Nephron (organoid): ENCODE measurements at regions not wholly inside any gene's neighbourhood (a gene's known extent, or its start where the extent isn't known, plus 50 kb on each side); places are given as distances from the start of the nearest gene placed in this dataset.

Experiments used
- H3K27ac Mint-ChIP-seq, 3 experiments: 2 replicates each; pipeline ENCODE4 v1.8.0; 2020; ENCODE audit warnings: mixed read lengths in 3 of 3, mild to moderate bottlenecking in 2 of 3, moderate library complexity in 1 of 3
- H3K27me3 Mint-ChIP-seq: 2 replicates; pipeline ENCODE4 v1.8.0; 2021; ENCODE audit warnings: low read depth, mild to moderate bottlenecking, moderate library complexity, mixed read lengths
- H3K36me3 Mint-ChIP-seq: 2 replicates; pipeline ENCODE4 v1.8.0; 2020; ENCODE audit warnings: low read depth, mixed read lengths
- H3K4me1 Mint-ChIP-seq: 2 replicates; pipeline ENCODE4 v1.8.0; 2020; ENCODE audit warnings: mixed read lengths
- H3K4me3 Mint-ChIP-seq, 3 experiments: 2 replicates each; pipeline ENCODE4 v1.8.0; 2020; ENCODE audit warnings: mild to moderate bottlenecking in 3 of 3, mixed read lengths in 3 of 3, moderate library complexity in 2 of 3
- H3K9me3 Mint-ChIP-seq: 2 replicates; pipeline ENCODE4 v1.8.0; 2020; ENCODE audit warnings: mixed read lengths
- TF ChIP-seq, protein P1 (sequence below), 3 experiments: fragments of 200-600 bp; sonication (generic); IDR thresholded peaks; one replicate each; pipeline ENCODE4 v1.5.0; 2021; ENCODE audit warnings: antibody characterized with exemption in 3 of 3; ENCODE audit not compliant: unreplicated experiment in 3 of 3

DNA sequence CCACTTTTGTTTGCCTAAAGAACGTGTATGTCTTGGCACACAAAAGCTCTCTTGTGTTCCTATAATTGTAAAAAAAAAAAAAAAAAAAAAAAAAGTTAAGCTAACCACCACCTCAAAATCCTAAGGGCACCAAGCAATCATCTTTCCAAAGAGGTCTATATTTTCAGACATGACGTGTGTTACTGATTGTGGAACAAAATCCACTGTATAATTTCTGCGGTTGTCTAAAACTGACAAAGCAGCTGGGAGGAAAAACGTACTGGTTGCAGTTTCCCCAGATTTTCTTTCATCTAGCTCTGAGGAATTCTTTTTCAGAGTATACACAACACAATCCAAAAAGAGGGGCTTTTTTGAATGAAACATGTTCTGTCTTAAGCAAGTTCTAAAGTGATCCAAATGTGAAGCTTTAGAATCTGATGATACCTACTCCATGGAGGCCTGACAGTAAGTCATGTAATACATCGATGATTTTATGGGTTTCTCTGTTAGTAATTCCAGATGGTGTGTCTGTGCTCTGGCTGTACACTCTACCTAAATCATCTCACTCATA is 375.6 kb upstream of the NUDT12 start:
- H3K4me1 Mint-ChIP-seq, result peaks cover 8% of the 10 kb centered on the region
- no peak overlapping the region for H3K4me3 Mint-ChIP-seq
- H3K27ac Mint-ChIP-seq, result peak overlapping the region in 1 of 3 experiments; percentile 36
- TF ChIP-seq, protein P1, sequence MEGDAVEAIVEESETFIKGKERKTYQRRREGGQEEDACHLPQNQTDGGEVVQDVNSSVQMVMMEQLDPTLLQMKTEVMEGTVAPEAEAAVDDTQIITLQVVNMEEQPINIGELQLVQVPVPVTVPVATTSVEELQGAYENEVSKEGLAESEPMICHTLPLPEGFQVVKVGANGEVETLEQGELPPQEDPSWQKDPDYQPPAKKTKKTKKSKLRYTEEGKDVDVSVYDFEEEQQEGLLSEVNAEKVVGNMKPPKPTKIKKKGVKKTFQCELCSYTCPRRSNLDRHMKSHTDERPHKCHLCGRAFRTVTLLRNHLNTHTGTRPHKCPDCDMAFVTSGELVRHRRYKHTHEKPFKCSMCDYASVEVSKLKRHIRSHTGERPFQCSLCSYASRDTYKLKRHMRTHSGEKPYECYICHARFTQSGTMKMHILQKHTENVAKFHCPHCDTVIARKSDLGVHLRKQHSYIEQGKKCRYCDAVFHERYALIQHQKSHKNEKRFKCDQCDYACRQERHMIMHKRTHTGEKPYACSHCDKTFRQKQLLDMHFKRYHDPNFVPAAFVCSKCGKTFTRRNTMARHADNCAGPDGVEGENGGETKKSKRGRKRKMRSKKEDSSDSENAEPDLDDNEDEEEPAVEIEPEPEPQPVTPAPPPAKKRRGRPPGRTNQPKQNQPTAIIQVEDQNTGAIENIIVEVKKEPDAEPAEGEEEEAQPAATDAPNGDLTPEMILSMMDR (IDR thresholded peaks at IDR 0.05; ENCODE audit: unreplicated experiment in 3 of 3), result no peak
- H3K27me3 Mint-ChIP-seq, result no peaks in the 10 kb centered on the region
- no peaks in the 10 kb centered on the region for H3K9me3 Mint-ChIP-seq
- H3K36me3 Mint-ChIP-seq, result no peaks in the 10 kb centered on the region

GRCh38 chr5:103929338-103930013 is 366.9 kb upstream of the NUDT12 start:
- no peak overlapping the region for H3K27ac Mint-ChIP-seq
- peaks cover 3% of the 10 kb centered on the region for H3K27me3 Mint-ChIP-seq

DNA sequence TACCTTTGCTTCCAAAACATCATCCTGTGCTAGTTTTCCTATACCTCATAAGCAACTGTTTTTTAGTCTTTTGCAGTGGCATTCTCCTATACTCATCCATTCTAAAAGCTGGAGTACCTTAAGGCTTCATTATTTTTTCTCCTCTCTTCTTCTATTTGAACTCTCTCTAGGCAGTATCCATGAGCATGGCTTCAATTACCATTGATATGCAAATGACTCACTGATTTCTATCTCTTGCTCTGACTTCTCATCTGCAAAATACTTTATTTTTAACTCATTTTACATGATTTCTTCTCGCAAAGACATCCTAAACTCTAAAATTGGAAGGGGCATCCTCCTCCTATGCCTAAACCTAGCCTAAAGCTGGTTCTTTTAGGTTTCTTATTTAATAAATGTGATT is 365.1 kb upstream of the NUDT12 start:
- Mint-ChIP-seq H3K4me3 (no peak overlapping the region), H3K4me1 (peaks cover 9% of the 10 kb centered on the region), H3K27me3 (peaks cover 3% of the 10 kb centered on the region), H3K27ac (no peak overlapping the region), H3K9me3 (no peaks in the 10 kb centered on the region), H3K36me3 (no peaks in the 10 kb centered on the region)
- TF ChIP-seq, protein P1 (IDR thresholded peaks at IDR 0.05; ENCODE audit: unreplicated experiment in 3 of 3), result no peak

More at GRCh38 chr5:103929338-103930013, 366.9 kb upstream of the NUDT12 start:
- TF ChIP-seq, protein P1 (IDR thresholded peaks at IDR 0.05; ENCODE audit: unreplicated experiment in 3 of 3), result no peak
- H3K4me1 Mint-ChIP-seq, result peaks cover 7% of the 10 kb centered on the region
- H3K9me3 Mint-ChIP-seq, result no peaks in the 10 kb centered on the region
- H3K4me3 Mint-ChIP-seq, result no peak overlapping the region
- no peaks in the 10 kb centered on the region for H3K36me3 Mint-ChIP-seq

- no peak overlapping the region for H3K27ac Mint-ChIP-seq
- TF ChIP-seq, protein P1 (IDR thresholded peaks at IDR 0.05; ENCODE audit: unreplicated experiment in 3 of 3), result no peak
- no peaks in the 10 kb centered on the region for H3K9me3 Mint-ChIP-seq
- H3K4me3 Mint-ChIP-seq, result no peak overlapping the region
- H3K36me3 Mint-ChIP-seq, result no peaks in the 10 kb centered on the region
- H3K4me1 Mint-ChIP-seq, result peaks cover 18% of the 10 kb centered on the region
- H3K27me3 Mint-ChIP-seq, result peaks cover 3% of the 10 kb centered on the region
Observed at GRCh38 chr5:103923616-103924168, 361.1 kb upstream of the NUDT12 start.

DNA sequence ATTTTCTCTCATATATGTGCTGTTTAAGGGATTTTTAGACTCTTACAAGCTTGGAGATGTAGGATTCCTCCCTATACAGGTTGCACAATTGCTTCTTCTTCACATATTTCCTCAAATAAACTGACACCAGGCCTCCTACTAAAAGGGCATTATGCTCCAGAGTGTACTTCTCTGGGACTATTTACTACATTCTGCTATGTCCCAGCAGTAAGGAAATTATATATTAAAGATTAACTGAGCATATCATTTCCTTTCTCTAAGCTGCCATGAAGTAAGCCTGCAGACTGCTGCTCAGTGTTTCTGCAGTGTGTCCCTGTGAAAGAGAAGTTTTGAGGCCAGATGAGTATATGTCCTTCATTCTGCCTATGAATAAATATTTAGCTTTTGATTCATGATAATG is 356.9 kb upstream of the NUDT12 start:
- H3K4me1 Mint-ChIP-seq, result peaks cover 15% of the 10 kb centered on the region
- no peak overlapping the region for H3K4me3 Mint-ChIP-seq
- H3K9me3 Mint-ChIP-seq, result no peaks in the 10 kb centered on the region
- H3K27me3 Mint-ChIP-seq, result no peaks in the 10 kb centered on the region
- peak overlapping the region; percentile 79 to 92 (median 80) for H3K27ac Mint-ChIP-seq
- TF ChIP-seq, protein P1 (IDR thresholded peaks at IDR 0.05; ENCODE audit: unreplicated experiment in 3 of 3), result no peak
- no peaks in the 10 kb centered on the region for H3K36me3 Mint-ChIP-seq
